HG02840 (cell line): ENCODE measurements at regions not wholly inside any gene's neighbourhood (a gene's known extent, or its start where the extent isn't known, plus 50 kb on each side); places are given as distances from the start of the nearest gene placed in this dataset.

ENCODE experiments used
- ATAC-seq: cut with Tn5 transposase; IDR thresholded peaks from one replicate; pipeline ENCODE4 v1.9.1; 2021; ENCODE audit warnings: mild to moderate bottlenecking, moderate library complexity, moderate number of reproducible peaks; ENCODE audit not compliant: unreplicated experiment, low FRiP score

DNA sequence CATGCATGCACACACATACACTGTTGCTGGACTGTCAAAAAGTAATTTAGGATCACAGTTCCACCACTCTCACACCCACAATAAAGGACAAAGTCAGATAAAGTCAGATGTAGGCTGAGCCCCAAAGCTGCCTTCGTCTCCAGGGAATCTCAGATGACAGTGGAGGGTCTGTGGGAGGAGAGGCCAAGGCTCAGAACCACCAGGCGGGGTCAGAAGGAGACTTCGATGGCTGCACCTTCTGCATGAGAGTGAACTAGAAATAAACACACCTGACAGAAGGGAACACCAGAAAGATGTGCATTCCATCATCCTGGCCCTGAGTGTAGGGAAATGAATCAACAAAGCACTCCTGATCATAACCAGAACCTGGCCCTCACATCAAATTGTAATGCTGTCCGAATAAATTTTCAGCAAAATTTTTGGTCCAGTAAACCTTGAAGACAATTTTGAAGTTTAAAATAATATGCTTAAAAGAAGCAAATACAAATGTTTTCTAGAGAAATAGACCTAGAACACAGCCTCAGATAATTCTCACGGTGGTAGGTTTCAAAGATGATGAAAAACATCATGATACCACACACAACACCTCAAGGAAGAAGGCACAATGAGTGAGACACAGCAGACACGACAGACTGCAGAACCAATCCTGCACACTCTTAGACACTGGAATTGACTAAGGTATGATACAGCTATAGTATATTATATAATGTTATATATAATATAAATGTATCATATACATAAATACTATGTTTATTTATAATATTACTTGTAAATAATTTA, 269.8 kb upstream of the KLF6 start:
- no peak for ATAC-seq

GRCh38 chr10:4053940-4054339, 268.9 kb upstream of the KLF6 start:
- ATAC-seq = no peak

- ATAC-seq = no peak
Measured at GRCh38 chr10:4051641-4052151, 266.7 kb upstream of the KLF6 start.

DNA sequence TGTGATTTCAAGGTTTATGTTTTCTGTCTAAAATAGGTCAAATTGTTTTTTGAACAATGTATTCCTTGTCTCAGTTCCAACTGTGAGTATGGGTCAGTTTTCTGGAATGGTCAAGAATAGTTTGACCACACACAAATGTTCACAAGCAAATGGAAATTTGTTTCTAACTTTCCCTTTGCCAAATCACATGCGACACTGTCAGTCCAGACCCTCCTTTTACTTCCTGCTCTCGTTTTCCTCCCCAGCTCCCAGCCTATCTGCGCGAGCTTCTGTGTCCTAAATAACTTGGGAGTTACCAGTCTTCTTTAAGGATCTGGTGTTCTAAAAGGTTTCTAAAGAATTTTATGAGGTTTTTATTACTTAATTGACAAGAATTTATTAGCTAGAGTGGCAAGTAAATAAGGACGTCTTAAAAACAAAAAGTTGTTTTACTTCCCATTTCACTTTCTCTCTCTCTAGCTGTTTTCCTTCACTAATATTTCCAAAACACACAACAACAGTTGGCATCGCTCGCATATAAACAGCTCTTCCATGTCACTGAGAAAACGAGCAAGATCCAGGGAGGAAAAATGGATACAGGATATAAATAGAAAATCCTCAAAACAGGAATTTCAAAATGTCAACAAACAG, 266.1 kb upstream of the KLF6 start:
- no peak for ATAC-seq

DNA sequence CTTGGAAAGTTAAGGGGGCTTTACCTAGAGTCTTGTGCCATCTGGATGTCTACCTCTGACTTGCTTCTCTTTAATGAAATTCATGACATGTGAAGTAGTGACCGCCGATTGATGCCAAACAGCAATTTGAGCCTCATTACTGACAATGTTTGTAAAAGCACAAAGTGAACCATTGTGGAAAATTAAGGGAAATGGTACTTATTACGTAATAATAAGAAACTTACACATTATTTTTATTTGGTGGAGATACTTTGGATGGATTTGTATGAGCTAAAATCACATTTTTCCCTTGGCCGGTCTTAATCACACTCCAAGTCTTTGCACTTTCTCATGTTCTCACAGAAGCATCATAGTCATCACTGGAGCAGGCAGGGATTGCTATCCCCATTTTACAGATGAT, 265.1 kb upstream of the KLF6 start:
- no peak for ATAC-seq

- ATAC-seq = no peak
Measured at GRCh38 chr10:4049348-4049747, 264.3 kb upstream of the KLF6 start.

DNA sequence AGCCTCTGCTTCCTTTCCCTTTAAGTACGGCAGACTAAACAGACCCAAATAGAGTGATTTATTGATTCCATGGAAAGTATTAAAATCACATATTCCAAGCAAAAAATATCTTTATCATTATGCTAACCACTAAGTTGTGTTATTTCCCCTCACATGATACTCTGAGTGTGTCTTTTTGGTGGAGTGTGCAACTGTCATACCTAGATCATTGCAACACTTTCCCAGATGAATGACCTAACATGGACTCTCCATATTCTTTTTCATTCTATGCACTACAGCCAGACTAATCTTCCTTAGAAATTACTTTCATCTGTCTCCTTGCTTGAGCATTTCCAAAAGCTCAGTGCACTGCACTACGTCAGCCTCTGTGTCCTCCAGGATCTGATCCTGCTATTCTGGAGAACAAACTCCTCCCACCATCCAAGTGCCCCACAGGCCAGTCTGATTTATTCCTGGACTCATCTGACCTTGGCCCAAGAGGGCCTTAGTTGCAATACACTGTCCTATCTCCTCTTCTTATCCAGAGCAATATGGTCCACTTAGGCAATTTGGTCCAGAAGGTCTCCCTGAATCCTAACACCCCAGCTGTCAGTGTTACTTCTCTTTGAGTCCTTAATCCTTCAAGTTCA, 263.3 kb upstream of the KLF6 start:
- ATAC-seq = no peak

DNA sequence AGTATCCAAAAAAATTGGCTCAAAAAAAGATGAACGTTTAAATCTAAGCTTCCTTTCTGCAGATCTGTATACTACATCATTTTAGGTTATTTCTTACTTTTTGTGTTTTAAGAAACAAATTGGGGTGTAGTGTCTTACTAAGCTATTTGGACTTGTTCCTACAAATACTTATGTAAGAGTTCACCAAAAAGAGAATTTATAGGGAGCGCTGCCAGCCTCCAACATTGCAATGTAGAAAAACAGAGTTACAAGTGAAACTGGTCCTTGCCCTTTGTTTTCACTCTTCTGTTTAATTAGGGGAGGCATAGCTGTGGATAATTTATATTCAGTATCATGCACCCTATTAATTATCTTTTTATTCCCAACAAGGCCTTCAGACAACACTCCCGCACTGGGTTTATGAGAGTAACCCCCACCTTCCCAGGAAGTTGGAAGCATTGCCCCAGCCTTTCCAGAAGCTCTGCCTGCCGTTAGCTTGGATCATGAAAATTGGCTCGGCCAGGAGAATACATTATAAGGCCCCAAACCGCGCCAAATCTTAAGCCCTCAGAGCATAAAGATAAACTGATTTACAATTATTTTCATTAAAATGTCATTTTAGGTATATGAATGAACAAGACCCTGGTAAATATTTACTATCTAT, 261.8 kb upstream of the KLF6 start:
- ATAC-seq = no peak

DNA sequence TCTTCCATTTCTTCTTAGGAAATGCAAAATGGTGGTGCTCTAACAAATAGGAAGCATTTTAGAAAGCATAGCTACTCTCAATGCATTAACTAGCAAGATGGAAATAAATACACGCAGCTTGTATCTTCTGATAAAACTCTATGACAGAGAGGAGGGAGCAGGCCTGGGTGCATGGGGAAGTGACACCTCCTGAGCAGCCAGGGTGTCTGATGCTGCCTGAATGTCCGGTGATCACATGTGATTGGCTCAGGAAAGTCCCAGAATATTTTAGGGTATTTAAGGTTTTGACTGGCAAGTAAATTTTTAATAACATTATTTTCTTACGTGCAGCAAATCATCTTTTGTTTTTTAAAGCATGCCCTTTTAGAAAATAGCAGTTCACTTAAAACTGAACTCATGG, 261.0 kb upstream of the KLF6 start:
- no peak for ATAC-seq

DNA sequence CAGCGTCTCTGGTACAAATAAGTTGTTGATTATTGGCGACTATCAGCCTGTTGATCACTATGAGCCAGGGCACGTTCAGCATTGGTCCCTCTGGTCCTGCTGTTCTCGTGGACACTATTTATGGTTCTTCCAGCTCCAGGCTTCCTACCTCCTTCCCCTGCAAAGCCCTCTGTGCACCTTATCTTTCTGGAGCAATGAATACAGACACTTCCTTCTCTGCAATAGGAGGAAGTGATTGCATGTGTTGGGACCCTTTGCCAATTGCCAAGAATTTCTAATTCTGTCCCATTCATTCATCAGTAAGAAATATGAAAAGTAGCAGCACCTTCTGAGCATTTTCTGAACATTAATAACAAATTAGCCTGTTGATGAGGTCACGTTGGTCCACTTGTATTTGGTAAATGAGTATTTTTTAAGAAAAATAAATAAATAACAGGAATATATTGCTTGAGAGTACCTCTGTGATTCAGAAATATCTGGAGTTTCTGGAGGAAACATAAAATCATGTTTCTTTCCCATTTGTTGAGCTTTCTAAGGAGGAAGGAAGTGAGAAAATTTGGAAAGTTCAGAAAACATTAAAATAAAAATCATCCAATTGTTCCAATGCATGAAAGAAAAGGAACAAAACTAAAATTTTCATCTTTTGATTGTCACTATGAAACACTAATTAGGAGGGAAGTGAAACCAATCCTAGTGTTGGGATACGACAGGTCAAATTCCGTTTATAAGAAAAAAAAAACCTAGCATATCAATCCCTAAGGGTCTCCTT, 259.1 kb upstream of the KLF6 start:
- ATAC-seq = no peak

DNA sequence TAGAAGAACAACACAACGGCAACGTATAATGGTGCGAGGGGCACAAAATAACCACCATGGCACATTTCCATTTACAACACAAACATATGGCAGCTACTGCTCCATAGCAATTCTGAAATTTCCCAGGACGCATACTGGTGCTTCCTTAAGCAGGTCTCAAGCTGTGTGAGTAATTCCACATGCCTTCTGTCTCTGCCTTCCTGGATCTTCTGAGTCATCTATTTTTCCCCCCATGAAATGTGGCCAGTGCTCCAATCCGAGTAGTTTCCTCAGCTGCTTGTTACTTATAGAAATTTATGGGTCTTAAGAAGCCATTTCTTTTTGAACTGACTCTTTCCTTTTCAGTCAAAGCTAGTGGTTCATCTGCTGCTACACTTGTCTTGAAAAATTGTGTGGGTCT, 256.6 kb upstream of the KLF6 start:
- no peak for ATAC-seq

GRCh38 chr10:4038000-4038399, 253.0 kb upstream of the KLF6 start:
- ATAC-seq = no peak

- no peak for ATAC-seq
Measured at GRCh38 chr10:4035599-4035945, 250.6 kb upstream of the KLF6 start.

GRCh38 chr10:4034907-4035598, 250.0 kb upstream of the KLF6 start:
- ATAC-seq = no peak

DNA sequence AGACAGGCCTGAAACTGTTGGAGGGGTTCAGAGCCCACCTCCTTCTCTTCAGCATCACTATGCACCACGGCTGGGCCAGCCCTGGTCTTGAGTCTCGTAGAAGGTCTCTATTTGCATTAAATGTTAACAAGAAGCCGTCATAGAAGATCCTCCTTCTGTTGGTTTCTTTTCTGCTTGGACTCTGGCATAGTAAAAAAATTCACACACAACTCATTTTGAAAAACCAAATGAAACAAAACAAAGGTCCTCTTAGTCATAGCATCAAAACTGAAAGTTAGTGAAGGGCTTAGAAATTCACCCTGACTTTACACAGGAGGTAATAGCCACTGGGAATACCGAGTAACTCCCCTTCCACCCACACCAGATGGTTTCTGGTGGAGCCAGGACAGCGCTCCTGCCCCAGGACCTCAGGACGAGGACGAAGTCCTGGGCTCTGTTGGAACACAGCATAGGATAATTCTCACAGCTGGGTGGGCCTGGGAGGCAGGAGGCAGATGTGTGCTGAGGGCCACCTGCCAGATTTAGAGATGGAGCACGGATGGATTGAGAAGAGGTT, 248.4 kb upstream of the KLF6 start:
- ATAC-seq = peak; percentile 94

GRCh38 chr10:4029866-4030265, 244.9 kb upstream of the KLF6 start:
- no peak for ATAC-seq

DNA sequence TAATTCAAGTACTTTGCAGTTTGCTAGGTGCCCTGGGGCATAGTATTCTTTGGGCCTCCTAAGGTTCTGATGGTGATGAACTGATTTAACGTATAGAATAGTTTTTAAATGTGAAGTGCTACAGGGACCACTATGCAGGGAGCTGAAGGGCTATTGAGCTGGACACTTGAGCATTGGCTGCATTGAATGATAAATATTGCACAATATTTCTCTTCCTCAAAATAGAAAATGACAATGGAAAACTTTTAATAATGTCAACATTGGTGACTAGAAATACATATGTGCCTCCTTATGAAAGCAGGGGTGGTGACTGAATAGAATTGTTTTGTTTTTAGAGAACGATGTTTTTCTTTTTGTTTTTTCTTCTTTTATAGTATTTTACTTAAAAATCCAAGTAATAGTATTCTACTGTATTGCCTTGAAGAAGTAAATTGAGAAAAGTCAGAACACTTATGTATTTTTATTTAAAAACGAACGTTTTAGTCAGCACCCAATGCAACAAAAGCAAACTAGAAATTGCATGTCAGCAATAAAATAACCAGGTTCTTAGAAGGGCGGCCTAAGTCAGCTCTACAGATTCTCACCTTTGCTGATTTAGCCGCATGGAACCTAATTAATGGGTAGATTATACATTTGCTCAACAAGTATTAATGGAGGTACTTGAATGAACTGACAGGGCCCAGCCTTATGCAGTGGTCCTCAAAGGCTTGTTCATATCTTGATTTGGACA, 244.0 kb upstream of the KLF6 start:
- no peak for ATAC-seq

DNA sequence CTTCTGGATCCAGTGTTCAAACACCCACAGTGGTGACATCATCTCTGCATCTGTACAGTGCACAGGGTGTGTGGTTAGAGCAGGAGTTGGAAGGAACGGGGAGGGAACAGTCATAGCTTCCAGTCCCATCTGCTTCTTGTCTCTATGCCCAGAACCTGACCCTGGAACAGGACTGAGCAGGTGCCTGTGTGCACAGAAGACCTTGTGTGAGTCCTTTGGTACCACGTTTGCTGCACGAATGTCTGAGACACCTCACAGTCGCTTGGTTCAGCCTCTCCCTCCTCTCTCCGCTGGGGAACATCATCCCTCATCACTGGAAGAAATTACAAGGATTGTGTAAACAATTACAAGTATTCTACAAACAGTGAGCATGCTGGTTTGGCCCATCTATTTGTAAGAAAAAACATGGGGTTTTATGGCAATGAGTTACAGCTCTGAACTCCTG, 243.0 kb upstream of the KLF6 start:
- ATAC-seq = no peak

DNA sequence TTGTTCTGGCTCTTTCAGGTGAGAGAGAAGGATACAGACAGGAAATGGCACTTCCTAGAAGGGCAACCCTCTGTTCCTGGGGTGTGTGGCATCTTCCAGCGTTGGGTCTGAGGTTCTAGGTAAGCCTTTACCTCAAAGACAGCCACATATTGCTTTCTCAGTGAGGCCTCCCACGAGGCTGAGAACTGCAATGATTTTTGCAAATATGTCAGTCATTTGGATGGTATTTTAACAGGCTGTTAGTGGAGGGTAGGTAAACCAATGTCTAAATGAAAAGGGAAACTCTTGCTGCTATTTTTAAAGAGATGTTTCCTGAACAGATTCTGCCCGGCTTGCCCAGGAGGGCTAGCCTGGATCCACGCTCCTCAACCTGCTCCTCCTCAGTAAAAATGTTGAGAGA, 240.3 kb upstream of the KLF6 start:
- no peak for ATAC-seq
